Medulla oblongata (tissue), 1 donor: ENCODE measurements at regions not wholly inside any gene's neighbourhood (a gene's known extent, or its start where the extent isn't known, plus 50 kb on each side); places are given as distances from the start of the nearest gene placed in this dataset.
"Not testable (repeated sequence)": the region's sequence is repeated elsewhere in the genome, so short reads cannot be mapped to it uniquely, and the experiment has no call there.

Source experiments
- DNase-seq: peaks from one replicate; pipeline ENCODE4 v3.0.0-alpha.2; 2015; ENCODE audit errors: extremely low spot score

DNA sequence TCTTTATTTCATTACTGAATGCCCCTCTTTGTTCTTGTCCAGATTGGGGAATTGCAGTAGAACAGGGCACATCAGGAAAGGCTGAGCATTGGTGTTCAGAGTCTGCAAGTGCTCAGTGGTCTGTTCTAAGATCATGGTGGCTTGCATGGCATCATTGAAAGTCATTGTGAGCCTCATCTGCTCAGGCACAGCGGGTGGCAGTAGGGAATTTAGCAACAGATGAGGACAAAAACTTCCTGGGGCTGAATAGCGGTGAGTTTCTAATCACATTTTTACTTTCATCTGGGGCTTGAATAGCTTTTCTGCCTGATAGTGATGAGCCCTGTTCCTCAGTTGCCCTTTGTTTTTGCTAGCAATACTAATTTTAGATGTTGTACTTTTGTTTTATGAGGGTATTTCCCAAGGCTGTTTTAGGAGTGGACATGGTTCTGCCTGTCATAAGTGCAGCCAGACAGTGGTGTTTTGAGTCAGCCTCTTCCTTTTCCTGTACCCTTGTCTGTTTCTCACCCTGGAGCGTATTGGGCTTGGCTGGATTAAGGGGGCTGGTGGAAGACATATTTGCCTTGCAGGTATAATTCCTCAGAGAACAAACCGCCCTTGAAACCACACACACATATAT is 127.2 kb upstream of the IL12A start:
- DNase-seq: no peak

DNA sequence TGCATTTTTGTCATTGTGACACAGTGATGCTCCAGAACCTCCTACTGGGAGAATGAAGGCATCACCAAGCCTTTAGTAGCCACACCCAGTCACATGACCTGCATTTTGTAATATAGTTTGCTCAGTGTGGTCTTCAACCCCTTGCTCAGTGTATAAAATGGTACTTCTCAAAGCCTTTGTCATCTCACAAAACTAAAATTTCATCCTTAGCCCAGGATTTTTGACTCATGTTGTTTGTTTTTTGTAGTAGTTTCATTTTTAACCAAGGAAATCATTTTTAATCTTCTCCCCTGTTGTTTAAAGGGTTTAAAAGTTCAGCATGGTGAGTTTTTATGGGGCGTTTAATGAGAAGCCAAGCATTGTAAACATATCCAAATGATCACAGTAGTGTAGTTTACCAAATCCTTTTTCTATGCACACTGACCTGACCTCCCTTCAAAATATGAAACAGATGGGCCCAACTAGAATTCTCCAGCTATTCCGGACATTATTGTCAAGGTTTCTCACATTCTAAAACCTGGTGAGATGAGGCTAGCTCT is 123.5 kb upstream of the IL12A start:
- no peak for DNase-seq

DNA sequence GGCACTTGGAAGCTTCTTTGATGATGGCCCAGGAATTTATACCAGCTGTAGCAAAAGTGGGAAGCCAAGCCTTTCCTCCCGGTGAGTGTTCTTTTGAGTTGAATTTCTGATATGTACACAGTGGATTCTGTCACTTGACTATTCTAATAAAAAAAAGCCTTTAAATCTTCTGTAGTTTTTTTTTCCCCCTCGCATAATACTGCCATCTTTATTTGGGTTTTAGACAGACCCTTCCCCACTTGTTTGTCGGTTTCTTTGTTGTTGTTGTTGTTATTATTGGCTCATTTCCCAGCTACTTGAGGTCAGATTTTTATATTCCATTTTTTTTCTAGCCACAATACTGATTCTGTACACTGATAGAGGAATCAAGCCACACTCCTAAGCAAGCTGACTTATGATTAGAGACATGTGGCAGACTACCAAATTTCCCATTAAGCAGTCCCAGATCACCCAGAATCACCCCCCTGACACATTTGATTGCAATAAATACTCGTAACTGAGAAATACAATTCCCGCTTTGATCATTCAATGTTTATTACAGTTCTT is 122.4 kb upstream of the IL12A start:
- DNase-seq: no peak

DNA sequence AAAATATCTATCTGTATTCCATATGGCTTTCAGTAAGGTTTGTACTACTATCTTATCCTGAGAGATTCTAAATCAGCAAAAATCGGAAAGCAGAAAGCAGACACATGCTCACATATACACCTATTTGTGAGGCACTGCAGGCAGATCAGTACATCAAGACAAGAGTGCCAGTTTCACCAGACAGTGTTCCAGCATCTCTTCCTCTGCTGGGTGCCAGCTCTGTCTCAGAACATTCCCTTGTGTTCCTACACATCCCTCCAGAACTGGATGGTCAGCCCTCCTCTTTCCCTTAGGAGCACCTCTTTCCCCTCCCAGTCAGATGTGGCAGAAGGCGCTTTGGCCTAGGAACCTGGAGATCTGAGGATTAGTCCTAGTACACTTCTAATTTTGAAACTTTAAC is 121.3 kb upstream of the IL12A start:
- no peak for DNase-seq

DNA sequence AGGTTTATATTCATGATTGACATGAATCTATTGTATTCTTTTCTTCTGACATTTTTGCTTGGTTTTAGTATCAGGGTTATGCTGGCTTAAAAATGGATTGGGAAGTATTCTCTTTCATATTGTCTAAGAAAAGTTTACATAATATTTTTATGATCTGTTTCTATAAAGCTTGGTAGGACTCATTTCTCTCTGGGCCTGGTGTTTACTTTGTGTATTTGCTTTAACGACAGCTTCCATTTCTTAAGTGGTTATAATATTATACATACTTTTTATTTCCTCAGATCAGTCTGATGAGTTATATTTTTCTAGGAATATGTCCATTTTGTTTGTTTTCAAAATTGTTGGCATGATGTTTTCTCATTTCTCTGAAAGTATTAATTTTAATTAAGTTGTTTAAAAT is 117.9 kb upstream of the IL12A start:
- no peak for DNase-seq

DNA sequence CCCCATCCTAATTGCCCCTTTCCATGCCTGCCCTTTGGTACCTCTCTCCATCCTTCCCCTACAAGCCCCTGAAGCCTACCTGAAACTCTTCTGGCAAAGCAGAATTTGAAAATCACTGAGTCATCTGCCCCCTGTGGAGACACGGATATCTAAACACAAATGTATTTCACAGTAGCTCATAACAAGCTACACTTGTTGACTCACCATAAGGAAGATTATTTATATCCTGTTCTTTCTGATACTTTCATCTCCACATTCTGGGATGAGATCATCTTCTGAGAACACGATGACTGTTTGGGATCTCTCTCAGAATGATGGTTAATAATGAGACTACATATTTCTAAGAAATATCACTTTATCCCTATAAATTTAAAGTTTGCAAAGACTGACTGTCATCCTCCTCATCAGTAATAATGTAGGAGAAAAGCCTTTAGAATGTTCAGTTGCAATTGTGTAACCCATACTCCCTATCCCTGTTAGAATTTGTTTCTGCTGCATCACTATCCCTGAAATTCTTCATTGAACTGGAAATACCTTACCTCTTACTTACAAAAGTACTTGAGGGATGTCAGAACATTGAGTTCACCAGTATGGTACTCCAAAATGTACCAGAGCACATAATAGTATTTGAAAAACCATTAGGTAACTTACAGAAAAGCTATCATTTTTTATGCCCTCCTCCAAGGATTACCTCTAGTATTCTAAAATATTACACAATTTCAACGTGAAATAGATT is 116.1 kb upstream of the IL12A start:
- no peak for DNase-seq

GRCh38 chr3:159875116-159875515 is 113.5 kb upstream of the IL12A start:
- DNase-seq: no peak

DNA sequence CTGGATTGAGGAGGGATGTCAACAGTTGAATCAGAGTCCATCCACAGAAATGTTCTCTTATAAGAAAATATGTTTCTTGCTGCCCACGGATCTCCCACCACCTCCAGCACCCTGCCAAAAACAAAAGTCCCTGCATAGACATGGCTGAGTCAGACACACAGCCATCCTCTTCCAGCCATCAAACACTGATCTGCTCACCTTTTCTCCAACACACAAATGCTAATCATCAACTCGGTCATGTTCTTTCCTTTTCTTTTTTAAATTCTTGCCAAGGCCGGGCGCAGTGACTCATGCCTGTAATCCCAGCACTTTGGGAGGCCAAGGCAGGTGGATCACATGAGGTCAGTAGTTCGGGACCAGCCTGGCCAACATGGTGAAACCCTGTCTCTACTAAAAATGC is 110.7 kb upstream of the IL12A start:
- DNase-seq: no peak

- DNase-seq: no peak
Measured at GRCh38 chr3:159879146-159879545, 109.5 kb upstream of the IL12A start.

DNA sequence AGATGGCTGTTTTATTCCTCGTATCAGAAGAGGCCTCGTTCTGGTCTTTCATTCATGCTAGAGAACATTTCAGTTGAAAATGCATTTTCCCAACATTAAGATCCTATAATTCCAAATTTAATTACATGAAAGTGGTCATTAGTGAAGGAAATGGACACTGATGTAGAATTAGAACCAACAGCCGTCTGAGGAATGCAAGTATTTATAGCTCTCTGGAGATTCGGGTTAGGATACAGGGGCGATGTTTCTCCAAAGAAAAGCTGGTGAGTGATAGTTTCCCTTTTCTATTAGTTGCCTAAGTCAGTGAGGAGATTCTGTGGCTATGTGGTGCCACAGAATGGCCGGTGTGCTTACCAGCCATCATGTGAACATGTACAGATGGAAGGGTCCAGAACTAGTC is 109.0 kb upstream of the IL12A start:
- no peak for DNase-seq

GRCh38 chr3:159881208-159881607 is 107.4 kb upstream of the IL12A start:
- no peak for DNase-seq

DNA sequence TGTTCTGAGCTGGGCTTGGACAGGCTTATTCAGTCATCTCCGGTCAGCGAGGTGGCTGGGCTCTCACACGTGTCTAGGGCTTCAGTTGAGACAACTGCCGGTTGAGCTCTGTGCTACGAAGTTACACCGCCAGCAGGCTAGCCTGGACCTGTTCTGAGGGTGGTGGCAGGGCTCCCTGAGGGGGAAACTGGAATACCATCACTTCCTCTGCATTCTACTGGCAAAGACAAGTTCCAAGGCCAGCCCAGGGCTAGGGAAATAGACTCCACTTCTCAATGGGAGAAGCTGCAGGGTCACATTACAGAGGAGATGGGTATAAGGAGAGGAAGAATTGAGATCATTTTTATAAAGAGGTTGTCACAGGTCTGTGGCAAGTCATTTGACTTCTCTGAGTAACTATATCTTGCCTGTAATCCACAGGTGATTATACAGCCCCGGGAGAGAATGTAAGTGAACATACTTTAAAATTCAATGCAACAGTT is 106.8 kb upstream of the IL12A start:
- DNase-seq: peak; percentile 62

DNA sequence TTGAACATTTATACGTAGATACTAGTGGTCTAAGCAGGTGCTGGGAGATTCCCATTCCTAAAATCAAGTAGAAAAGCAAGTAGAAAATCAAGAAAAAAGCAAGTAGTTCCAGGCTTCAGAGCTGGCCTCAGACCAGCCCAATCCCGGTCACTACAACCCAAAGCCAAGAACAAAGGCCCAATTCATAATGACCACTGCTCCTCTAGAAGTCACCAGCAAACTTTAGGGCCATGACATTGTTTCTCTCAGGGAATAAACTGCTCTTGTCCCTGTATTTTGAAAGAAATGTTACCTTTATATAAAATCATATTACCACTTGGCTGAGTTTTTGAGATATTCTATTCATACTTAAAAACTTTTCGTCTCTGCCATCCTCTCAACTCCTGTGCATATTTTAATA is 106.3 kb upstream of the IL12A start:
- DNase-seq: peak; percentile 87

DNA sequence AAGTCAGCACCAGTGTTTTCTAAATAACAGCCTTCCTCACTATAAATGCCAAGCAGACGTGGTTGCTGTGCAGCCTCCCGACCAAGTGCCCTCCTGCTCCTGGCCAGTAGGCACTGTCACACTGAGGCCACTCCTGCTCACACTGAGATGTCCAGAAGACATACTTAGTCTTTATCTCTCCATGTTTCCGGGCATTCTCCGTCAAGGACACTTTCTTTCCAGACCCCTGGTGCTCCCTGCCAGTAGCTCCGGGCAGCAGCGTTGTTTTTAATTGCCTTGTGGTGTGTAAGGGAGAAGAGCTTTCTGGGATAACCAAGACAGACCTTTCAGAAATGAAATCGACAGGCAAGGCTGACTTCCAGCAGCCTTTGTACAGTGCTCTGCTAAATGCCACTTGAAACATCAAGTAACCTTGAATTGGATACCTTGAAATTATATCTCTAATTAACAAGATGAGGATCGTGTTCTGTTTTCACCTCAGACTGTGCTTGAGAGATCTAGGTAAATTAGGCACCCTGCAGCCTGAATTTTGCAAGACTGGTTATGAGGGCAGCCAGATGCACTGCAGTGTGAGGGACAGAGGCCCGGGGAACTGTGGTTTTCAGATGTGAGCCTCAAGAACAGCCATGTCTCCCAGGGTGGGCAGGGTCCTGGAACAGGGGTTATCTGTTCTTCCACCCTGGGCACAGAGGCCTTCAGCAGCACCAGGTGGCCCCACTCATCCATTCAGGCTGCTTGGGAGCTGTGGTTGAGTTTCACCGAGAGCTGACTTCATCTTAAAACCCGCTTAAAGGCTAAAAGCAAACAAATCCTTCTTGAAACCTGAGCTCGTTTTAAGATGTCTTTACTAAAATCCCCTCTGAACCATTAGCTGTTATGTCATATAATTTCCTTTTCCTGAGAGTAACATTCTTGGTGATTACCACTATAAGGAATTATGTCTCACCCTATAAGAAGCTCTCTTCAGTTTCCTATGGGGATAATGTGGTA is 105.5 kb upstream of the IL12A start:
- DNase-seq: peak; percentile 57

DNA sequence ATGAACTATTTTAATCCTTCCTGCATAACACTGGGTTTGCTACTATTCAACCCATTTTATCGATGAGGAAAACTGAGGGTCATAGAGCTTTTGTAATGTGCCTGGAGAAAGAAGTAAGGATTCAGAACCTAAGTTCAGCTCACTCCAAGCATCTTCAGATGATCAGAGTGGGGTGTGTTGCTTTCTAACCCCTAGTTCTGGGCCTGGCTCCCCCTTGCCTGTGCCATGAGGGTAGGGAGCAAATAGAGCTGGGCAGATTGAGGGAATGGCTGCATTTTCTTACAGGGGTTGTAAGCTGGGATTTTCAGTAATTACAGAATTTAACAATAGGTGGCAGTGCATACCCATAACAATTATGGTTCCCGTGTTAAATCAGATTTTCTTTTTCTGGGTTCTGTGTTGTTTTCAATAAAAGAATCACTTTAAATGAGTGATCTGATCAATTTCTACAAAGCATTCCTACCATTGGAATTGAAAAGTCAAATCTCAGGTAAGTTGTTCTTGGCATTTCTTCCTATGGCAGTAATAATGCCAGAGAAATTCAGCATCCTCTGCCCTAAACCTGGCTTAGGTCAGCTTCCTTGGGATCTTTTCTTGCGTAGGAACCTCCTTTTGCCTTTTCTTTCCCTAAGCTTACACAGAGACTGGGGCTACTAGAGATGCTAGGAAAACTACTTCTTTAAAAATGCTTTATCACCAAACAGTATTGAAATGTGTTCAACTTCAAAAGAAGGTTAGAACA is 103.8 kb upstream of the IL12A start:
- peak; percentile 80 for DNase-seq

DNA sequence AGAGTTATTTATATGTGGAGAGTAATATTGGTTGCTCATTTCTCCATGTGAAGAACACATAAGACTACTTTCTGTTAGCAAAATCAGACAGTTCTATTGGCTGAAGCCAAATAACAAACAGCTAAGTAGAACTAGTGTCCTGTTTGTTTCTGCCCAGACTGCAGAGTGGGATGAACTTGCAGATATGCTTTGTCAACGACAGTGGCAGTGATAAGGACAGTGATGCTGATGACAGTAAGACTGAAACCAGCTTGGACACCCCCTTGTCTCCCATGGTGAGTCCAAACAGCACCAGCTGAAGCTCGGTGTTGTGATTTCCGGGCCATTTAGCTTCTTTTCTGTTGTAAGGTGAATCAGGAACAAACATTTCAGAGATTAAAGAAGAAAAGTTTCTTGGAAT is 102.6 kb upstream of the IL12A start:
- no peak for DNase-seq

GRCh38 chr3:159886530-159886929 is 102.1 kb upstream of the IL12A start:
- DNase-seq: not testable (repeated sequence)

GRCh38 chr3:159887168-159887567 is 101.5 kb upstream of the IL12A start:
- no peak for DNase-seq

GRCh38 chr3:159887911-159888310 is 100.7 kb upstream of the IL12A start:
- DNase-seq: no peak

DNA sequence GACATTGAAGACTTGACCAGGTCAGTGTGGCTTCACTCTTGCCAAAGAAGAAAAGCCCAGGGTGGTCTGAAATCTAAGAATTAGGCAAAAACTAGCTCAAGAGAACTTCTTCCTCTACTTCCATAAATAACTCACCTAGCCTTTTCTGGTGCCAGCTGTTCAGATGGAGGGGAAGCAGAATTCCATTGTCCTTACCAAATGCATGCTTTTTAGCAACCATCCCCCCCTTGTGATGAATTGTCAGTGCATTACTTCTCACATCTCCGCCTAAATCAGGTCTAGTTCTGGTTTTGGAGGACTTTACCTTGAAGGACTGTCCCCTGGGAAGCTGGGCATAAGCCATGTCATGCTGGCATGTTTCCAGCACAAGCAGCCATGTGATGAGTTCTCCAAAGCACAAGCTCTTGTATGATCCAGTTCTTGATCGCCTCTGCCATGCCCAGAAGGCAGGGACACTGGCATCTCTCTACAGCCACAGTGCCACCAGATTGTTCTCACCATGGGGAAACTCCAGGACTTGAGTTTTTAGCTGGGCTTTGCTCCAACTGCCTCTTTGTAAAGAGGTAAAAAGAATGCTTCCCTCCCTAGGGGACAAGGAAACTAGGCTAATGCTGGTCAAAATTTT is 96.4 kb upstream of the IL12A start:
- DNase-seq: peak; percentile 84

GRCh38 chr3:159892801-159893200 is 95.8 kb upstream of the IL12A start:
- DNase-seq: no peak
